ENCODE measurements at regions not wholly inside any gene's neighbourhood (a gene's known extent, or its start where the extent isn't known, plus 50 kb on each side); places are given as distances from the start of the nearest gene placed in this dataset.

- CTCF ChIA-PET: no interaction called here
- intact Hi-C loops (cut with micrococcal nuclease; ENCODE audit: unreplicated experiment): no loop called here
Observed at GRCh38 chr21:34022627-34023335, 50.6 kb upstream of the MRPS6 start.

GRCh38 chr21:34021726-34022125, 51.7 kb upstream of the MRPS6 start:
- POLR2A ChIA-PET (ENCODE audit: unreplicated experiment): no interaction called here
- no peak overlapping the region for H3K4me2 ChIP-seq
- no peaks in the 10 kb centered on the region for H4K20me1 ChIP-seq (ENCODE audit: insufficient read depth)
- H3F3A ChIP-seq (ENCODE audit: insufficient read depth, low read depth): no peaks in the 10 kb centered on the region
- no peaks in the 10 kb centered on the region for H3K4me1 ChIP-seq (replicated peaks; ENCODE audit: insufficient read depth)
- BruUV-seq (replicated peaks): no TSS peak
- H2AFZ ChIP-seq: no peak overlapping the region
- intact Hi-C loops (cut with micrococcal nuclease; ENCODE audit: unreplicated experiment): no loop called here
- H3K79me2 ChIP-seq (ENCODE audit: low read depth): no peaks in the 10 kb centered on the region
- H3K4me3 ChIP-seq: no peak overlapping the region
- DNase-seq: no peak
- H3K27ac ChIP-seq: no peak overlapping the region
- H3K36me3 ChIP-seq (ENCODE audit: low read depth): no peaks in the 10 kb centered on the region
- no peaks in the 10 kb centered on the region for H3K27me3 ChIP-seq (ENCODE audit: insufficient read depth, low read depth)
- no peak for TF ChIP-seq EZH2 (IDR thresholded peaks at IDR 0.05; ENCODE audit: low read depth)
- TF ChIP-seq, protein P1, sequence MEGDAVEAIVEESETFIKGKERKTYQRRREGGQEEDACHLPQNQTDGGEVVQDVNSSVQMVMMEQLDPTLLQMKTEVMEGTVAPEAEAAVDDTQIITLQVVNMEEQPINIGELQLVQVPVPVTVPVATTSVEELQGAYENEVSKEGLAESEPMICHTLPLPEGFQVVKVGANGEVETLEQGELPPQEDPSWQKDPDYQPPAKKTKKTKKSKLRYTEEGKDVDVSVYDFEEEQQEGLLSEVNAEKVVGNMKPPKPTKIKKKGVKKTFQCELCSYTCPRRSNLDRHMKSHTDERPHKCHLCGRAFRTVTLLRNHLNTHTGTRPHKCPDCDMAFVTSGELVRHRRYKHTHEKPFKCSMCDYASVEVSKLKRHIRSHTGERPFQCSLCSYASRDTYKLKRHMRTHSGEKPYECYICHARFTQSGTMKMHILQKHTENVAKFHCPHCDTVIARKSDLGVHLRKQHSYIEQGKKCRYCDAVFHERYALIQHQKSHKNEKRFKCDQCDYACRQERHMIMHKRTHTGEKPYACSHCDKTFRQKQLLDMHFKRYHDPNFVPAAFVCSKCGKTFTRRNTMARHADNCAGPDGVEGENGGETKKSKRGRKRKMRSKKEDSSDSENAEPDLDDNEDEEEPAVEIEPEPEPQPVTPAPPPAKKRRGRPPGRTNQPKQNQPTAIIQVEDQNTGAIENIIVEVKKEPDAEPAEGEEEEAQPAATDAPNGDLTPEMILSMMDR (conservative IDR thresholded peaks at IDR 0.05): no peak
- H3K9me2 ChIP-seq (ENCODE audit: insufficient read depth): no peaks in the 10 kb centered on the region
- H3K9me3 ChIP-seq (ENCODE audit: insufficient read depth, low read depth): no peaks in the 10 kb centered on the region
- CTCF ChIA-PET: no interaction called here

More at GRCh38 chr21:34022627-34023335, 50.6 kb upstream of the MRPS6 start:
- H2AFZ ChIP-seq: no peak overlapping the region
- no peaks in the 10 kb centered on the region for H3K36me3 ChIP-seq (ENCODE audit: low read depth)
- H3F3A ChIP-seq (ENCODE audit: insufficient read depth, low read depth): no peaks in the 10 kb centered on the region
- H3K4me3 ChIP-seq: no peak overlapping the region
- TF ChIP-seq EZH2 (IDR thresholded peaks at IDR 0.05; ENCODE audit: low read depth): no peak
- TF ChIP-seq, protein P1 (conservative IDR thresholded peaks at IDR 0.05): no peak
- no peak overlapping the region for H3K4me2 ChIP-seq
- no peaks in the 10 kb centered on the region for H3K79me2 ChIP-seq (ENCODE audit: low read depth)
- no peak overlapping the region for H3K27ac ChIP-seq
- no peaks in the 10 kb centered on the region for H3K9me3 ChIP-seq (ENCODE audit: insufficient read depth, low read depth)
- DNase-seq: no peak
- no peaks in the 10 kb centered on the region for H3K27me3 ChIP-seq (ENCODE audit: insufficient read depth, low read depth)
- BruUV-seq (replicated peaks): no TSS peak
- H4K20me1 ChIP-seq (ENCODE audit: insufficient read depth): no peaks in the 10 kb centered on the region
- H3K9me2 ChIP-seq (ENCODE audit: insufficient read depth): no peaks in the 10 kb centered on the region
- POLR2A ChIA-PET (ENCODE audit: unreplicated experiment): no interaction called here
- no peaks in the 10 kb centered on the region for H3K4me1 ChIP-seq (replicated peaks; ENCODE audit: insufficient read depth)

DNA sequence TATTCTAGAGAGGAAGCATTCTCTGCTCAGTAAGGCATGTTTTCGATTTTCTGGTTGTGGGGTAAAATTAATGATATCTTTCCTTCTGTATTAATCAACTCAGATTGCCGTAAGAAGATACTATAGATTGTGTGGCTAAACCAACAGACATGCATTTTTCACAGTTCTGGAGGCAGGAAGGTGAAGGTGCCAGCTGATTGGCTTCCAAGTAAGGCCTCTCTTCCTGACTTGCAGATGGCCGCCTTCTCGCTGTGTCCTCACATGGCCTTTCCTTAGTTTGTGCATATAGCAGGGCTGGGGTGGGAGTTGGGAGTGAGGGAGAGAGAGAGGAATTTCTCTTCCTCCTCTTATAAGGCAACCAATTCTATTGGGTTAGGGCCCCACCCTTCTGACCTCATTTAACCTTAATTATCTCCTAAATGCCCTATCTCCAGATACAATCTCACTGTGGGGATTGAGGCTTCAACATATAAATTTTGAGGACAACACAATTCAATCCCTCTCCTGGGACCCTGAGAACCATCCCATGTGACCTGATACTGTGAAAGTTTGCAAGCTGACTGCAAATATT, 52.3 kb upstream of the MRPS6 start:
- DNase-seq: no peak
- TF ChIP-seq, protein P1 (conservative IDR thresholded peaks at IDR 0.05): no peak
- intact Hi-C loops (cut with micrococcal nuclease; ENCODE audit: unreplicated experiment): no loop called here
- H3K27me3 ChIP-seq (ENCODE audit: insufficient read depth, low read depth): no peaks in the 10 kb centered on the region
- H3F3A ChIP-seq (ENCODE audit: insufficient read depth, low read depth): no peaks in the 10 kb centered on the region
- H3K4me2 ChIP-seq: no peak overlapping the region
- no peaks in the 10 kb centered on the region for H4K20me1 ChIP-seq (ENCODE audit: insufficient read depth)
- no peaks in the 10 kb centered on the region for H3K9me2 ChIP-seq (ENCODE audit: insufficient read depth)
- H3K36me3 ChIP-seq (ENCODE audit: low read depth): no peaks in the 10 kb centered on the region
- BruUV-seq (replicated peaks): no TSS peak
- H3K4me1 ChIP-seq (replicated peaks; ENCODE audit: insufficient read depth): no peaks in the 10 kb centered on the region
- CTCF ChIA-PET: no interaction called here
- no peak overlapping the region for H3K27ac ChIP-seq
- H3K79me2 ChIP-seq (ENCODE audit: low read depth): no peaks in the 10 kb centered on the region
- POLR2A ChIA-PET (ENCODE audit: unreplicated experiment): no interaction called here
- no peaks in the 10 kb centered on the region for H3K9me3 ChIP-seq (ENCODE audit: insufficient read depth, low read depth)
- no peak overlapping the region for H2AFZ ChIP-seq
- H3K4me3 ChIP-seq: no peak overlapping the region
